HG02642 (cell line): ENCODE measurements at regions not wholly inside any gene's neighbourhood (a gene's known extent, or its start where the extent isn't known, plus 50 kb on each side); places are given as distances from the start of the nearest gene placed in this dataset.

Source experiments
- ATAC-seq: cut with Tn5 transposase; IDR thresholded peaks from one replicate; pipeline ENCODE4 v1.9.1; 2021; ENCODE audit warnings: mild to moderate bottlenecking; ENCODE audit not compliant: unreplicated experiment, poor library complexity

DNA sequence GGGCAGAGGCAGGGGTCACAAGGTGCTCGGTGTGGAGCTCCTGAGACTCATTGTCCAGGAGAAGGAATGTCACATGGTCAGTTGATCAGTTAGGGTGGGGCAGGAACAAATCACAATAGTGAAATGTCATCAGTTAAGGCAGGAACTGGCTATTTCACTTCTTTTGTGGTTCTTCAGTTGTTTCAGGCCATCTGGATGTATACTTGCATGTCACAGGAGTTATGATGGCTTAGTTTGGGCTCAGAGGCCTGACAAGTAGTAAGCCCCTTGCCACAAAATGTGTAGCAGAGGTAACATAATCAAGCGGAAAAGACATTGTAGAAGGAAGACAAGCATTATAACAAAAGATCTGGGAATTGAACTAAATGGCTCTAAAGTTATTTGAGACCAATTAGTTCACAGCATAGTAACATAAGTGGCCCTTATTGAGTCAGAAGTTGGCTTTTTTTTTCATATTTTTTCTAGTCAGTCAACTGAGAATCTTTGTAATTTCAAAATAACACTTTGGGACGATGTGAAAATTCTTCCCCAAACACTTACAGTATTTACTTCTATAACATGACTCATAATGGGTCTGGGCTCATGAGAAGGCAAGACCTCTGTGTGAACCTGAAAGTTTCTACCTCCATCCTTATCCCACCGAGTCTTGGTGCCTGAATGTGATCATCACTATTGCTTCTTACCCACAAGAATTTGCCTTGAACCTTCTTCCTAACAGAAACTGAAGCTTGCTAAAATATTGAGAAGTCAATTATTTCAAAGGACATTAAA, 137.0 kb upstream of the DPT start:
- ATAC-seq, result no peak

DNA sequence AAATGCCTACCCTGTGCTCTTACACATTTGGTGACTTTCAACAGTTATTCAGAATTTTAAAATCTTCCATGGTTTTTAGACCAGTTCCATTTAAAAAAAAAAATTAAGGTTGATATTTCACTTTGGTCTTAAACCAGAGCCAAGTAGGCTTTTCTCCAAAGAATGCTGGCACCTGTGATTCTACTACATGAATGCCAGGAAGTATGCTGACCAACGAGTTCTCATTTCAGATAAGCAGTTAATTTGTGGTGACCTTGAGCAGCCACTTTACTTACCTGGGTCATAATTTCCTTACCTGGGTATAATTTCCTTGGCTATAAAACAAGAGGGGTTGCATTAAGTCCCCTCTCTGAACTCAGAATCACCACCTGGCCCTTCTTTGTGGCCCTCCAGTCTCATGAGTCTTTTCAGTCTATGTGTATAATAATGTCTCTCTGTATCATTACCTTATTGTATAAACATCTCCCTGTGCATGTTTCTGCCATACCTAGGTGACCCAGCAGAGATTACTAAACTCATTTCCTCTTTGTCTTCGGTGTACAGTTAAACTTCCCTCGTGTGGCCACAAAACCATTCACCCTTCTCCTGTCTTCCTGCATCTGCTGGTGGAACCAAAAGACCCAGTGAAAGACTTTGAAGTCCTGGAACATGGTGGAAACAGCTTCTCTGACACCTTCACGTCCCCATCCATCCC, 139.1 kb upstream of the DPT start:
- no peak for ATAC-seq

DNA sequence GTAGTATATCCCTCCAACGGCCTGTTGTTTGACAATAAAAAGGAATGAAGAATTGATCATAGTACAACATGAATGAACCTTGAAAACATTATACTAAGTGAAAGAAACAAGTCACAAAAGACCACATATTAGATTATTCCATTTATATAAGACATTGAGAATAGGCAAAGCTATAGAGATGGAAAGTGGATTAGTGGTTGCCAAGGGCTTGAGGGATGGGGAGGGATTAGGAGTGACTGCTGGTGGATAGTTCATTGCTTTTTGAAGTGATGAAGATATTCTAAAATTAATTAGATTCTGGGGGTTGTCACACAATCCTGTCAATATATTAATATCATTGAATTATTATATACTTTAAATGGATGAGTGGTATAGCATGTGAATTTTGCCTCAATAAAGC, 142.5 kb upstream of the DPT start:
- ATAC-seq, result no peak

DNA sequence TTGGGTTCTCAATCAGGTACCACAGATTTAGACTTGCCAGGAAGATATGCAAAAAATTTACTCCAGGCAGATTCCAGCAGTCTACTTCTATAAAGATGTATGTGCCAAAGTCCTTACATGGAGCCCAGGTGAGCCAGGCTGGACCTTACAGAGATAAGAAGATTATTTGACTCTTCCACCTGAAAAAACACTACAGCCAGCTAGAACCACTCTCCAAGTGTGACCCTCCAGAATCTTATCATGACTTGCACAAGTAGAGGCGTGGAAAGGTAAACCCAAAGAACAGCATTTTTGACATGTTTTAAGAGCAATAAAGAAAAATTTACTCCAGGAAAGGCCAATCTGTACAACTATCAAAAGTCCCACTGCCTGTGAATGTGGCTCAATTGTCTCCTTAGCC, 146.8 kb upstream of the DPT start:
- ATAC-seq, result no peak

DNA sequence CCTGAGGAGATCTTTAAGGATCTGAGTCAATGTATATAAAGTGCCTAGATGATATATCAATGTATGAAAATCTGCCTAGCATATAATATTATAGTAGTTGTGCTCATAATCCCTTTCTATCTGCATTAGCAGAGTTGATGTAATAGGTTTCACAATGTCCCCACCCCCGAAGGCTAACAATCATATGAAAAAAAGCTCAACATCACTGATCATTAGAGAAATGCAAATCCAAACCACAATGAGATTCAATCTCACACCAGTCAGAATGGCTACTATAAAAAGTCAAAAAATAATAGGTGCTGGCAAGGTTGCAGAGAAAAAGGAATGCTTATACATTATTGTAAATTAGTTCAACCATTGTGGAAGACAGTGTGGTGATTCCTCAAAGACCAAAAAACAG, 147.8 kb upstream of the DPT start:
- ATAC-seq, result no peak

DNA sequence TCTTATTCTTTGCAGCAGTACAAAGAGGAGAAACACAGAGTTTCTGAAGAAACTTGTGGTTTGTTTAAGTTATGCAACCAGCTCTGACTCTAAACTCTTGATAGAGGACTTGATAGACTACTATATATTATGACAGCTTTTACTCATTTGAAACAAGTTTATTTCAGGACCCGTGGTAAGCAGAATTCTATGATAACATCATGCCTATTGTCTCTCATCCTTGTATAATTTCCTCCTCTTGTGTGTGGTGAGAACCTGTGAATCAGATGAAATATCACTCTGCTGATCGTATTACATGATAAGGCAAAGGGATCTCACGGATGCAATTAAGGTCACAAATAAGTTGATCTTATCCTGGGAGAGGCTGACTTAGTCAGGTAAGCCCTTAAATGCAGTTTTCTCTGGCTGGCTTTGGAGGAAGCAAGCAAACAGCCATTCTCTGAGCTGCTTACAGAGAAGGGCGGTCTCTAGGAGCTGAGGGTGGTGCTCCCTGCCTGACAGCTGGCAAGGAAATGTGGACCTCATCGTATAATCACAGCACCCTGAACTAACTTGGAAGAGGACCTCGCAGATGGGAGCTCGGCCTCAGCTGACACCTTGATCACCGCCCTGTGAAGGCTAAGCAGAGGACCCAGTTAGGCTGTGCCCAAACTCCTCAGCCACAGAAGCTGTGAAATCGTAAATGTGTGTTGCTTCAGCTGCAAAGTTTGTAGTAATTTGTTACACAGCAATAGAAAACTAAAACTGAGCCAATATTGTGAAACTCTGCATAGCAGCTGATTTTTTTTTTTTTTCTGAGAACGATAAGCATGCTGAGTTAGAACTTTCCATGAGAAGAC, 151.1 kb upstream of the DPT start:
- ATAC-seq, result no peak

DNA sequence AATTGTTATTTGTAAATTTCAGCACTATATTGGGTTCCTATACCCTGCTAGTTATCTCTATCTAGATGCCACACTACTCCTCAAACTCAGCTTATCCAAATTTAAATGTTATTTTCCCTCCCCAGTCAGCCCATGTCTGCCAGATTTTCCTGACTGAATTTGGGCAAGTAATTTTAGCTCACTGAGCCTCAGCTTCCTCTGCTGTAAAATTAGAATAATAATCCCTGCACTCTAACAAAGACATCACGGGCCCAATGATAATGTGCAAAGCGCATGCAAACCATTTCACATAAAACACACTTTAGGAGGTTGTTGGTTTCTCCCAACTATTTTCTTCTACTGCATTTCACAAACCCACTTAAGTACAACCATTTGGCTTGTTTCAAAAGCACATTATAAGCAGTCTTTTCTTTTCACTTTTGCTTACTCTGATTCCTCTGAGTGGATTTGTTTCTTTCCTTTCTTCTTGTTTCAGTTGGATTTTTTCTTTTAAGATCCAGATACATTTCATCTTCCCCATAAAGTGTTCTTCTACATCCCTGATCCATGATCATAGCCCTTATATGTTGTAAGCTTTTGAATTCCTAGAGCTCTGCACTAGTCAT, 152.8 kb upstream of the DPT start:
- no peak for ATAC-seq

DNA sequence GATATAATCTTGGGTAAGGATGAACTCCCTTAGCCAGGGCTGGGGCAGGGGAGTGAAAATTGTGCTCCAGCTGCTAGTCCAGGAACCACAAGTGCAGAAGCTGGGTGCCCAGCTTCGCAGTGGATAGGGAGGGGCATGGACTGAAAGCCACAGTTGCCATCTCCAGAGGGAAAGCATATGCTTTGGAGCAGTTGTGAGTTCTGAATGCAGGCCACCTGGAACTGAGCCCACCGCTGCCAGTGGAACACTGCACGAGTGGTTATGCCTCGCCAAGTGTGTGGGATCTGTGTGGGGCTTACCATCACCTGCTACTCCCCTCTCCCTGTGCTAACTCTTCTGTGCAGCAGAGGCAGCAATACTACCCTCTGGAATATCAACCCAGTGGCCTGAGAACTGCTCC, 158.4 kb upstream of the DPT start:
- no peak for ATAC-seq

DNA sequence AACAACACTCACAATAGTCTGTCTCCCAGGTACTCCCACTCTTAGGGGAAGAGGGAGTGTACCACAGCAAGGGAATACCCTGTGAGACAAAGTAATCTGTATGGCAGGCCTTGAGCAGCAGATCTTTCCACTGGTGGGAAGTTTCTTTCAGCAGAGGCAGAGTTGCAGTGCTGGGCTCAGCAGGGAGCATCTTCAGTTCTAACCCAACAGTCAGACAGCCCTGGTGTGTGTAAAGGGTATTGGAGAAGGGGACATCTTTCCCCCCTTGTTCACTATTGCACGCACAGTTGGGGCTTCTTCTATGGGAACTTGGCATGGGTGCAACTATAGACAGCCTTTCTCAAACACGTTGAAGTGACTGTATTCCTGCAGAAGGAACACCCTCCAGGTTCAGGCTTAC, 159.4 kb upstream of the DPT start:
- ATAC-seq, result no peak

DNA sequence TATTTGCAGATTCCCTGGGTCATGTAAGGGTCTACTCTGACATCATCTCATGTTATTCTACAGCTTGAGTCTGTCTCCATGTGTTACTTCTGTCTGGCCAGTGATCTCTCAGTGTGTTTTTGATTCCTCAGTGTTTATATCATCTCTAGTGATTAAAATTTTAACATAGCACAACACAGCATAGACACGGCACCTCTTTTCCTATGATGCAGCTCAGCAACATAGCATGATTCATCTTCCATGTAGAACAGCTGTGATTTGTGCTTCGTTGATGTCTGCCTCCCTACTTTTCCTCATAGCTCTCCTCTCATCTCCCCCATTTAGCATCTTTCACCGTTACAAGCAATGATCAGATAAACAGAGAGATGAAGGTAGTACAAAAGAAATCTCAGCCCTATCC, 163.9 kb upstream of the DPT start:
- ATAC-seq, result no peak

DNA sequence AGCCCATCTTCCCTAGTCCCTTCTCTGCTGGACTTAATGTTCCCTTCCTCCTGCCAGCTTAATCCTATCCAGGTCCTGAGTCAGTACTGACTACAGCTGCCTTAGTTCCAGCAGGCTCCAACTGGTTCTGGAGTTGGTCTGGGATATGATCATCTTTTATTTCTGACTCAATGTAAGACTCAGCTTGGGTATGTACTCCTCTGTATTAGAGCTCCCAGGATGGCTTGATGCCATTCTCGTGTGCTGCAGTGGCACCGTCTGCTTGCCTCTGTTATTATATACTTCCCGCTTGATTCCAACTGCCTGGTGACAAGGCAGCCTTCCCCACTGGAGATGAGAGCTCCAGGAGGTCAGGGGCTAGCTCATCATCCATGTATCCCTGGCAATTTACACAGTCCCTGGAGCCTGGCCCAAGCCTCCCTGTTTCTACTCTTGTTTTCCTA, 164.4 kb upstream of the DPT start:
- no peak for ATAC-seq

DNA sequence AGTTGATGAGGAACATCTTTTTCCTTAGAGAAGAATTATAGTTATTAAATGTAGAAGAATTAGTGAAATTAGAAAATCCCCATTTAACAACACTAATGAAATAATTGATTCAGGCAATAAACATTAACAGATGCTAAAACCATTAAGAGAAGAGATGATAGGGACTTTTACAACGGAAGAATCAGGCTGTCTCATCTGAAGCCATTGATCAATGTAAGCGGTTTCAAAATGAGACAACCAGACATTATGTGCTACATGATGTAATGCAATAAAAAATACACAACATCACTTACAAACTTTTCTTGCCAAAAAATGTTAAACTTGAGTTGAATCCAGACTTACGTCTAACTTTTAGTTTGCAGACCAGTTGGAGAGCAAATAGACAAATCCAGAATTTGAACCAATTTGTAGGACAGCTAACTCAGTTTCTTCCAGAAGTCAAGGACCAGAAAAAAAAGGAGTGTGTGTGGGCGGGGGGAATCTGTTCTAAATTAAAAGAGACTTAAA, 165.4 kb upstream of the DPT start:
- ATAC-seq, result no peak

DNA sequence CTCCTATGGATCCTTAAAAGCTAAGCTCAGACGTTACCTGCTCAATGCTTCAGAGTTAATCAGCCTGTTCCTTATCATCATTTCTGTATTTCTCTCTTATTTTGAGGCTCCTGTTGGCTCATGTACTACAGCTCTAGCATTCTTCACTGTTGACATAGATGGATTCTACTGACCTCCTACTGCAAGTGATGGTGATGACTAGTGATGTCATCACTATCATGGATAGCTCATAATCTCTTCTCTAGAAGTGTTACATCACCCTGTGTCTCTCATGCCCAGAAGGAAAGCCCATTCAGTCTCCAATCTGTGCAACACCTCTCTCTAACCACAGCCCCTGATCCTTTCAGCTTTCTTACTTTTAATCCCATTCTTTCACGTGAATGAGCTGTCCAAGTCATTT, 168.2 kb upstream of the DPT start:
- no peak for ATAC-seq

DNA sequence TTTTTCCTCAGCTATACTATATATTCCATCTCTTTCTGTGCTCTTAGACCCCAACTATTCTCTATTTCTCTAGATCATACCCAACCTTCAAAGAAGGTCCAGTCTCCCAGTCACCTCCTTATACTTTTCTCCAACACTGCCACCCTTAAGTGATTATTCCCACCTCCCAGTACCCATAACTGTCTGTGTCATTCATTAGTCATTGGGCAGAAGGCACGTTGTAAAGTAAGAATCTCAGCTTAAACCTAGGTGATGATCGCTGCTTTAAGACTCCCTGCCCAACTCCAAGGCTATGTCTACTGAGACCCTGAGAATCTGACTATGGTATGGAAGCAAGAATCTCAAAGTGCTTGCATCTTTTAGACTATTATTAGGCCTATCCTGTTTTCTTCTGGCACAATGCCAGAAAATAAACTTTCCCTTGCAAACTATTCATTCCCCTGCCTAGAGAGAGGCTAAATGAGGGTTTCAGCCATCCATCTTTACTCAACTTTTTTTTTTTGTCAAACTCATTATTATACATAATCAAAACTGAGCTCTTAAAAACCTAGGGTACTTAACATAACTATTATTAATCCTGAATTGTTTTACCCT, 174.3 kb upstream of the DPT start:
- no peak for ATAC-seq

DNA sequence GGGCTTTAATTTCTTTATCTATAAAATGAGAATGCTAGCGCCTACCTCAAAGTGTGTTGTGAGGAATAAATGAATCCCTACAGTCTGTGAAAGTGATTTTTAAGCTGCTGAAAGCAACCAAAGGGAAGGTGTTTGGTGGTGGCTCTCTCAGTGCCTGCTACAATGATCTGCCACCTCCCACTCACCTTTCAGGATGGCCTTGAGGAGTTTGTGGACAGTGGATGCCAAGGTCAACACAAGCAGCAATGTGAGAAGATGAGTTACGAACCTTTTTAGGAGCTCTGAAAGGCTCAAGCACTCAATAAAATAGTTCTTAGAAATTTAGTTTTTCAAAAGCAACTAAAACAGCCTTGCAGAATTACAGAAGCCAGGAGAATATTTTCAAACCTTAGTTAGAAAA, 176.6 kb upstream of the DPT start:
- ATAC-seq, result no peak

DNA sequence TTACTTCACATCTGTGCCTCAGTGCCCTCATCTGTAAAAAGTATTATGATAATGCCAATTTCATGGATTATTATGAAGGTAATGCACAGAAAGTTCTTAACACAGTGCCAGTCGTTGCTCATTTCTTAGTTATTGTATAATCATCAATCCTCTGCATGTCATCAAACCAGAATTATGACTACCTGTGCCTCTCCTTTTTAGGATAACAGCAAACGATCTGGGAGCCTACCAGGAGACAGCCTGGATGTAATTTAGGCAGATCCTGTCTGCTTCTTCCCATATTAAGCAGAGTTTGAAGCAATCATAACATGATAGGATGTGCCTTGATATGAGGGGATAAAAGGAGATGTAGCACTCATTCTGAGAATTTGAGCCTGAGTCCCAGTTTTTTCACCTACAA, 177.4 kb upstream of the DPT start:
- no peak for ATAC-seq

DNA sequence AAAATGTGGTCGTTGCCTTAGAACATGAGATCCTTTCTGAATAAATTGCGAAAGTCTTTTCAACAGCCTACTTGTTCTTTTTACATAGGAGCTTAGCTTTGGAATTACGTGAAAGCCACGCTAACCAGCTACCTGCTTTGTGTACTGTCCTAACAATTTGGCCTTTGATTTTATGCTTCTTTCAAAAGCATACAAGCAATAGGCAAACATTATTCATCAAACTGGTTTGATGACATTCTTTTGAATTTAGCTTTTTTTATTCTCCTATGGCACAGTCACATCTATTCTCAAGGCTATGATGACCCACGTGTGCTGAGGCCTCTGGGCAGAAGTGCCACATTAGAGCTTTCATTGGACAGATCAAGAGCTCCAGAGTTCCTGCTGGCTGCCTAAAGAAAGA, 178.0 kb upstream of the DPT start:
- no peak for ATAC-seq

DNA sequence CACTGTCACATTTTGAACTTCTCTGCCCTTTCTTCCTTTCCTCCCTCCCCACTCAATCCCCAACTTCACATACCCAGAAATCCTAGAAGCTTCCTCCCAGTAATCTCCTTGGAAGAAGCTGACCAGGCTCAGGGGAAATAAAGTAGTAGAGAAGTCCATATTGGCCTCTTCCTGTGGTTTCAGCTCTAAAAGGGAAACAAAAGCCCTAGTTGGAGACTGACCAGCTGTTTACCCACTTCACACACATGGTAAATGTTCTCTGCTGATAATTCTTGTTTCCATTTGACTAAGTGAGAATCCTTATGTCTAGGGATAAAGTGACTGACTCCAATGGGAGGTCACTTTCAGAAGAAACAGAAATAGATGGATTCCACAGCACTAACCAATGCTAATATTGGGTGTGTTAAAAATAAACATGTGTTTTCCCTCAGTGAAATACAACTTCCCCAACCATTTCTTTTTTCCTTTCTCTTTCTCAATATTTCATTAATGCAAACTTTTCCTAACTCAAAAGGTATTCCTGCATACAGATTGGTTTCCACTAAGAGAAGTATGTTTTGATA, 178.9 kb upstream of the DPT start:
- ATAC-seq, result no peak

DNA sequence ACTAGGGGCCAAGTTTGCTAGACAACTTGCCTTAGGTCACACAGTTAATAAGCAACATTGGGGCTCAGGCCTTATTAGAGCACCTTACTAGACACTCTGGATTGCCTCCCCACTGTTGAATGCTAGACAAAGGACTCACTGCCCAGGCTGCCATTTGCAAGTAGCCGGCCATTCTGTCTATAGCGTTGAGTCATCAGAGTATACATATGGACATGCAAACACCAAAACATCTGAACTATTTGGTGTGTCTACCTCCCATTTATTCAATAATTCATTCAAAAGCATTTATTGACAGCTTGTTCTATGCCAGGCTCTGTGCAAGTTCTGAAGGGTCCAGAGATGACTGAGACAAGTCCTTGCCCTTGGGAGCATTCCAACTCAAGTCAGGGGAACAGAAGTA, 181.4 kb upstream of the DPT start:
- ATAC-seq, result no peak

DNA sequence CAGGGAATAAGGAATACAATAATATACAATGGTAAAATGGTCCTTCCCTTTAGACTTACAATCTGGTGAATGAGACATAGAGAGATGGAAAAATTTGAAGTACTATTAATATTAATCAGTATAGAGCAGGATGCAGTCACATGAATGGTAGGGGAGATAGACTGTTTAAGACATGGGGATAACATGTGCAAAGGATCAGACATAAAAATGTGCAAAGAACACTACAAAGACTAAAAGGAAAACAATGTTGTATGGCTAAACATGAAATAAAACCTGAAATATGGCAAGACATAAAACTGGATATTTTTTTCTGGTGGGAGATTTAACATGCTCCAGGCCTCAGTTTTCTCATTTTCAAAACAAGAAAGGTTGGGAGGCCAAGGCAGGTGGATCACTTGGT, 182.4 kb upstream of the DPT start:
- ATAC-seq, result no peak
